NCI-H2107 treated with DMSO at 0.1 percent for 48 hours (cell line): ENCODE measurements at regions not wholly inside any gene's neighbourhood (a gene's known extent, or its start where the extent isn't known, plus 50 kb on each side); places are given as distances from the start of the nearest gene placed in this dataset.
"Not testable (repeated sequence)": the region's sequence is repeated elsewhere in the genome, so short reads cannot be mapped to it uniquely, and the experiment has no call there.

Experiments used
- DNase-seq: peaks from one replicate; lab custom pipeline; 2025; ENCODE audit not compliant: unreplicated experiment; lab: John Stamatoyannopoulos, UW

- DNase-seq: peak; percentile 56
These were observed 163.8 kb upstream of the TRPM3 start for GRCh38 chr9:71285191-71285656.

- DNase-seq: not testable (repeated sequence)
These were observed 160.7 kb upstream of the TRPM3 start for GRCh38 chr9:71282116-71282515.

GRCh38 chr9:71279151-71279739 is 157.8 kb upstream of the TRPM3 start:
- DNase-seq: no peak

GRCh38 chr9:71273613-71274012 is 152.2 kb upstream of the TRPM3 start:
- DNase-seq: no peak

GRCh38 chr9:71271602-71272001 is 150.2 kb upstream of the TRPM3 start:
- no peak for DNase-seq

- no peak for DNase-seq
These were observed 149.1 kb upstream of the TRPM3 start for GRCh38 chr9:71270554-71270953.

GRCh38 chr9:71269859-71270258 is 148.4 kb upstream of the TRPM3 start:
- no peak for DNase-seq

- DNase-seq: no peak
These were observed 147.6 kb upstream of the TRPM3 start for GRCh38 chr9:71268871-71269635.

GRCh38 chr9:71263451-71263850 is 142.0 kb upstream of the TRPM3 start:
- DNase-seq: no peak

GRCh38 chr9:71260419-71260818 is 139.0 kb upstream of the TRPM3 start:
- not testable (repeated sequence) for DNase-seq

- DNase-seq: no peak
These were observed 133.3 kb upstream of the TRPM3 start for GRCh38 chr9:71254592-71255277.

- DNase-seq: no peak
These were observed 131.6 kb upstream of the TRPM3 start for GRCh38 chr9:71253011-71253410.

- DNase-seq: no peak
These were observed 129.2 kb upstream of the TRPM3 start for GRCh38 chr9:71250581-71250980.

- DNase-seq: peak; percentile 18
These were observed 128.4 kb upstream of the TRPM3 start for GRCh38 chr9:71249729-71250317.

- DNase-seq: no peak
These were observed 124.2 kb upstream of the TRPM3 start for GRCh38 chr9:71245651-71246050.

- no peak for DNase-seq
These were observed 122.5 kb upstream of the TRPM3 start for GRCh38 chr9:71243951-71244350.

GRCh38 chr9:71242081-71242480 is 120.7 kb upstream of the TRPM3 start:
- no peak for DNase-seq

- DNase-seq: no peak
These were observed 115.6 kb upstream of the TRPM3 start for GRCh38 chr9:71237051-71237450.

GRCh38 chr9:71233646-71234045 is 112.2 kb upstream of the TRPM3 start:
- DNase-seq: no peak

- DNase-seq: no peak
These were observed 102.6 kb upstream of the TRPM3 start for GRCh38 chr9:71223953-71224538.

- no peak for DNase-seq
These were observed 97.4 kb upstream of the TRPM3 start for GRCh38 chr9:71218774-71219173.
